ENCODE measurements at regions not wholly inside any gene's neighbourhood (a gene's known extent, or its start where the extent isn't known, plus 50 kb on each side); places are given as distances from the start of the nearest gene placed in this dataset.

- H3K4me1 Mint-ChIP-seq, result peaks cover 0 to 17% (median 4%) of the 10 kb centered on the region in 3 donors
- Histone ChIP-seq H3K9me3 (no peaks in the 10 kb centered on the region), H3K27ac (ENCODE audit: low read length) (no peak overlapping the region), H3K4me3 (ENCODE audit: control insufficient read depth in 1 of 2, extremely low read depth in 1 of 2, low read length in 1 of 2) (no peak overlapping the region), H3K36me3 (ENCODE audit: control insufficient read depth in 2 of 2, extremely low read depth in 1 of 2, insufficient read depth in 1 of 2, low read length in 1 of 2) (no peaks in the 10 kb centered on the region), H3K27me3 (replicated peaks in 1 of 2; ENCODE audit: control insufficient read depth in 2 of 2, extremely low read depth in 1 of 2, insufficient read depth in 2 of 2, low read length in 1 of 2) (peaks cover 0 to 19% of the 10 kb centered on the region in 2 experiments), H3K4me1 (ENCODE audit: control insufficient read depth in 1 of 2, extremely low read depth in 1 of 2, insufficient read depth in 2 of 2, low read length in 2 of 2) (no peaks in the 10 kb centered on the region)
- WGBS (ENCODE audit: insufficient coverage), result 77% methylated on average over 7 of the region's 7 CpGs
- H3K36me3 Mint-ChIP-seq, result no peaks in the 10 kb centered on the region
- DNase-seq, result no peak
- POLR2A ChIA-PET, result no interaction called here
- H3K27me3 Mint-ChIP-seq, result peaks cover 0 to 2% of the 10 kb centered on the region in 2 donors
- CTCF ChIA-PET, result no interaction called here
- H3K9me3 Mint-ChIP-seq, result no peaks in the 10 kb centered on the region
- H3K27ac Mint-ChIP-seq, result no peak overlapping the region
- ATAC-seq (replicated peaks in 1 of 4), result no peak
- no peak overlapping the region for H3K4me3 Mint-ChIP-seq
Observed at GRCh38 chr17:73777131-73777449, 132.8 kb upstream of the SDK2 start.

- H3K36me3 ChIP-seq (ENCODE audit: control insufficient read depth in 2 of 2, extremely low read depth in 1 of 2, insufficient read depth in 1 of 2, low read length in 1 of 2), result no peaks in the 10 kb centered on the region
- Mint-ChIP-seq H3K27me3 (peaks cover 0 to 10% of the 10 kb centered on the region in 2 donors), H3K4me3 (no peak overlapping the region), H3K4me1 (peaks cover 12 to 20% (median 15%) of the 10 kb centered on the region in 3 donors), H3K9me3 (no peaks in the 10 kb centered on the region), H3K27ac (peak overlapping the region in 1 of 2 donors; percentile 81), H3K36me3 (no peaks in the 10 kb centered on the region)
- peaks cover 0 to 38% of the 10 kb centered on the region in 2 experiments for H3K27me3 ChIP-seq (replicated peaks in 1 of 2; ENCODE audit: control insufficient read depth in 2 of 2, extremely low read depth in 1 of 2, insufficient read depth in 2 of 2, low read length in 1 of 2)
- ChIA-PET POLR2A (no interaction called here), CTCF (no interaction called here)
- H3K4me3 ChIP-seq (ENCODE audit: control insufficient read depth in 1 of 2, extremely low read depth in 1 of 2, low read length in 1 of 2), result no peak overlapping the region
- DNase-seq (peak in 3 of 35 experiments; percentile 5 to 13 (median 8)), ATAC-seq (replicated peaks in 1 of 4) (peak in 3 of 4 experiments; percentile 9 to 70 (median 55))
- WGBS (ENCODE audit: insufficient coverage), result 40% methylated on average over 2 of the region's 6 CpGs
- no peaks in the 10 kb centered on the region for H3K9me3 ChIP-seq
- H3K27ac ChIP-seq (ENCODE audit: low read length), result no peak overlapping the region
- peaks cover 0 to 8% of the 10 kb centered on the region in 2 experiments for H3K4me1 ChIP-seq (ENCODE audit: control insufficient read depth in 1 of 2, extremely low read depth in 1 of 2, insufficient read depth in 2 of 2, low read length in 2 of 2)
Observed at GRCh38 chr17:73782231-73782630, 138.0 kb upstream of the SDK2 start.

GRCh38 chr17:73782641-73783381 is 138.6 kb upstream of the SDK2 start:
- H3K4me1 Mint-ChIP-seq, result peaks cover 12 to 20% (median 15%) of the 10 kb centered on the region in 3 donors
- ATAC-seq (replicated peaks in 1 of 4) (no peak), DNase-seq (peak in 5 of 35 experiments; percentile 3 to 25 (median 8))
- H3K36me3 Mint-ChIP-seq, result no peaks in the 10 kb centered on the region
- CTCF ChIA-PET, result no interaction called here
- Histone ChIP-seq H3K27ac (ENCODE audit: low read length) (no peak overlapping the region), H3K4me3 (ENCODE audit: control insufficient read depth in 1 of 2, extremely low read depth in 1 of 2, low read length in 1 of 2) (no peak overlapping the region), H3K4me1 (ENCODE audit: control insufficient read depth in 1 of 2, extremely low read depth in 1 of 2, insufficient read depth in 2 of 2, low read length in 2 of 2) (peaks cover 0 to 8% of the 10 kb centered on the region in 2 experiments), H3K9me3 (no peaks in the 10 kb centered on the region), H3K27me3 (replicated peaks in 1 of 2; ENCODE audit: control insufficient read depth in 2 of 2, extremely low read depth in 1 of 2, insufficient read depth in 2 of 2, low read length in 1 of 2) (peaks cover 0 to 40% of the 10 kb centered on the region in 2 experiments), H3K36me3 (ENCODE audit: control insufficient read depth in 2 of 2, extremely low read depth in 1 of 2, insufficient read depth in 1 of 2, low read length in 1 of 2) (no peaks in the 10 kb centered on the region)
- POLR2A ChIA-PET, result no interaction called here
- WGBS (ENCODE audit: insufficient coverage), result 73% methylated on average over 8 of the region's 11 CpGs
- H3K27ac Mint-ChIP-seq, result peak overlapping the region in 1 of 2 donors; percentile 81
- no peaks in the 10 kb centered on the region for H3K9me3 Mint-ChIP-seq
- peaks cover 0 to 10% of the 10 kb centered on the region in 2 donors for H3K27me3 Mint-ChIP-seq
- H3K4me3 Mint-ChIP-seq, result no peak overlapping the region

GRCh38 chr17:73783382-73783766 is 139.1 kb upstream of the SDK2 start:
- Histone ChIP-seq H3K36me3 (ENCODE audit: control insufficient read depth in 2 of 2, extremely low read depth in 1 of 2, insufficient read depth in 1 of 2, low read length in 1 of 2) (no peaks in the 10 kb centered on the region), H3K9me3 (no peaks in the 10 kb centered on the region), H3K4me3 (ENCODE audit: control insufficient read depth in 1 of 2, extremely low read depth in 1 of 2, low read length in 1 of 2) (no peak overlapping the region), H3K4me1 (ENCODE audit: control insufficient read depth in 1 of 2, extremely low read depth in 1 of 2, insufficient read depth in 2 of 2, low read length in 2 of 2) (peaks cover 0 to 8% of the 10 kb centered on the region in 2 experiments), H3K27me3 (replicated peaks in 1 of 2; ENCODE audit: control insufficient read depth in 2 of 2, extremely low read depth in 1 of 2, insufficient read depth in 2 of 2, low read length in 1 of 2) (peaks cover 0 to 42% of the 10 kb centered on the region in 2 experiments), H3K27ac (ENCODE audit: low read length) (no peak overlapping the region)
- Mint-ChIP-seq H3K27ac (no peak overlapping the region), H3K27me3 (peaks cover 0 to 10% of the 10 kb centered on the region in 2 donors), H3K9me3 (no peaks in the 10 kb centered on the region), H3K4me3 (no peak overlapping the region), H3K36me3 (no peaks in the 10 kb centered on the region), H3K4me1 (peaks cover 12 to 20% (median 15%) of the 10 kb centered on the region in 3 donors)
- ChIA-PET POLR2A (no interaction called here), CTCF (no interaction called here)
- DNase-seq, result no peak
- ATAC-seq (replicated peaks in 1 of 4), result no peak
- 82% methylated on average over 6 of the region's 6 CpGs for WGBS (ENCODE audit: insufficient coverage)

GRCh38 chr17:73783945-73784603 is 139.8 kb upstream of the SDK2 start:
- no peaks in the 10 kb centered on the region for H3K9me3 ChIP-seq
- POLR2A ChIA-PET, result no interaction called here
- H3K27me3 ChIP-seq (replicated peaks in 1 of 2; ENCODE audit: control insufficient read depth in 2 of 2, extremely low read depth in 1 of 2, insufficient read depth in 2 of 2, low read length in 1 of 2), result peaks cover 0 to 40% of the 10 kb centered on the region in 2 experiments
- Mint-ChIP-seq H3K9me3 (no peaks in the 10 kb centered on the region), H3K27ac (no peak overlapping the region), H3K4me1 (peaks cover 12 to 20% (median 15%) of the 10 kb centered on the region in 3 donors), H3K36me3 (no peaks in the 10 kb centered on the region), H3K4me3 (no peak overlapping the region), H3K27me3 (peaks cover 0 to 10% of the 10 kb centered on the region in 2 donors)
- no peak overlapping the region for H3K27ac ChIP-seq (ENCODE audit: low read length)
- DNase-seq (no peak), ATAC-seq (replicated peaks in 1 of 4) (no peak)
- peaks cover 0 to 8% of the 10 kb centered on the region in 2 experiments for H3K4me1 ChIP-seq (ENCODE audit: control insufficient read depth in 1 of 2, extremely low read depth in 1 of 2, insufficient read depth in 2 of 2, low read length in 2 of 2)
- 86% methylated on average over 6 of the region's 11 CpGs for WGBS (ENCODE audit: insufficient coverage)
- H3K36me3 ChIP-seq (ENCODE audit: control insufficient read depth in 2 of 2, extremely low read depth in 1 of 2, insufficient read depth in 1 of 2, low read length in 1 of 2), result no peaks in the 10 kb centered on the region
- CTCF ChIA-PET, result no interaction called here
- H3K4me3 ChIP-seq (ENCODE audit: control insufficient read depth in 1 of 2, extremely low read depth in 1 of 2, low read length in 1 of 2), result no peak overlapping the region

GRCh38 chr17:73785496-73785895 is 141.3 kb upstream of the SDK2 start:
- no peak overlapping the region for H3K4me3 ChIP-seq (ENCODE audit: control insufficient read depth in 1 of 2, extremely low read depth in 1 of 2, low read length in 1 of 2)
- Mint-ChIP-seq H3K27me3 (peaks cover 0 to 10% of the 10 kb centered on the region in 2 donors), H3K9me3 (no peaks in the 10 kb centered on the region), H3K27ac (no peak overlapping the region), H3K4me3 (no peak overlapping the region), H3K4me1 (peaks cover 12 to 20% (median 15%) of the 10 kb centered on the region in 3 donors), H3K36me3 (no peaks in the 10 kb centered on the region)
- WGBS (ENCODE audit: insufficient coverage), result 54% methylated on average over 12 of the region's 12 CpGs
- peaks cover 0 to 38% of the 10 kb centered on the region in 2 experiments for H3K27me3 ChIP-seq (replicated peaks in 1 of 2; ENCODE audit: control insufficient read depth in 2 of 2, extremely low read depth in 1 of 2, insufficient read depth in 2 of 2, low read length in 1 of 2)
- H3K9me3 ChIP-seq, result no peaks in the 10 kb centered on the region
- ATAC-seq (replicated peaks in 1 of 4), result no peak
- DNase-seq, result no peak
- ChIA-PET CTCF (no interaction called here), POLR2A (no interaction called here)
- peaks cover 0 to 8% of the 10 kb centered on the region in 2 experiments for H3K4me1 ChIP-seq (ENCODE audit: control insufficient read depth in 1 of 2, extremely low read depth in 1 of 2, insufficient read depth in 2 of 2, low read length in 2 of 2)
- no peaks in the 10 kb centered on the region for H3K36me3 ChIP-seq (ENCODE audit: control insufficient read depth in 2 of 2, extremely low read depth in 1 of 2, insufficient read depth in 1 of 2, low read length in 1 of 2)
- no peak overlapping the region for H3K27ac ChIP-seq (ENCODE audit: low read length)
